ENCODE measurements at regions not wholly inside any gene's neighbourhood (a gene's known extent, or its start where the extent isn't known, plus 50 kb on each side); places are given as distances from the start of the nearest gene placed in this dataset.
"Not testable (repeated sequence)": the region's sequence is repeated elsewhere in the genome, so short reads cannot be mapped to it uniquely, and the experiment has no call there.

- H4K20me1 ChIP-seq (ENCODE audit: low read depth, low read length); H3K4me3 ChIP-seq (ENCODE audit: insufficient read depth, low read length, poor library complexity, severe bottlenecking); H3K9me3 ChIP-seq (ENCODE audit: insufficient read depth, low read length); H3K9me2 ChIP-seq (replicated peaks; ENCODE audit: insufficient read depth, low read length); H3K27me3 ChIP-seq (ENCODE audit: low read length); H3K4me2 ChIP-seq (ENCODE audit: low read depth, low read length, poor library complexity, severe bottlenecking); H3K9ac ChIP-seq (ENCODE audit: low read length); H3F3A ChIP-seq (ENCODE audit: insufficient read depth); H3K79me2 ChIP-seq (ENCODE audit: insufficient read depth, low read length); H3K27ac ChIP-seq (ENCODE audit: low read depth, low read length); H2AFZ ChIP-seq (ENCODE audit: low read depth, low read length, severe bottlenecking); H3K36me3 ChIP-seq (ENCODE audit: low read length): not testable (repeated sequence)
Measured at GRCh38 chr18:14460364-14460763, 83.0 kb downstream of the POTEC start.

DNA sequence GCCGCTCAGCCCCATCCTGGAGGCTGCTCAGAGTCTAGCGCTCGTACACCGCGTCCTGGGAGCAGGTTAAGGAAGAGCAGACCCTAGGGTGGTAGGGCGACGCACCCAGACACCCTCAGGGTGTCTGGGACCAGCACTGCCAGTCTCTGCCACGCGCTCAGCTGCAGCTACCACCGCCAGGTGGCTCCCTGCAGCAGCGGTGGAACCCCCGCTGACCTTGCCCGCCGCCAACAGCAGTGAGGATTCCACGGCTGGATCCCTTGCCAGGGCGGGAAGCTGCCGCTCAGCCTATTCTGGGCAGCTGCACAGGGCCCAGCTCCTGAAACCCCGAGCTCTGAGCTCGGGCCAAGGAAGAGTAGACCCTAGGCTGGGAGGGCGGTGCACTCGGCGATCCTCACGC lies 83.6 kb downstream of the POTEC start:
- H3K4me3 ChIP-seq (ENCODE audit: insufficient read depth, low read length, poor library complexity, severe bottlenecking); H4K20me1 ChIP-seq (ENCODE audit: low read depth, low read length); H3K4me2 ChIP-seq (ENCODE audit: low read depth, low read length, poor library complexity, severe bottlenecking); H3K79me2 ChIP-seq (ENCODE audit: insufficient read depth, low read length); H3K27me3 ChIP-seq (ENCODE audit: low read length); H2AFZ ChIP-seq (ENCODE audit: low read depth, low read length, severe bottlenecking); H3K9me3 ChIP-seq (ENCODE audit: insufficient read depth, low read length); H3K9ac ChIP-seq (ENCODE audit: low read length); H3K27ac ChIP-seq (ENCODE audit: low read depth, low read length); H3K9me2 ChIP-seq (replicated peaks; ENCODE audit: insufficient read depth, low read length); H3K36me3 ChIP-seq (ENCODE audit: low read length); H3F3A ChIP-seq (ENCODE audit: insufficient read depth): not testable (repeated sequence)

GRCh38 chr18:14458009-14458945 lies 85.1 kb downstream of the POTEC start:
- not testable (repeated sequence) for H3K4me3 ChIP-seq (ENCODE audit: insufficient read depth, low read length, poor library complexity, severe bottlenecking); H3K9me2 ChIP-seq (replicated peaks; ENCODE audit: insufficient read depth, low read length); H3K36me3 ChIP-seq (ENCODE audit: low read length); H3K4me2 ChIP-seq (ENCODE audit: low read depth, low read length, poor library complexity, severe bottlenecking); H3K79me2 ChIP-seq (ENCODE audit: insufficient read depth, low read length); H2AFZ ChIP-seq (ENCODE audit: low read depth, low read length, severe bottlenecking); H3K27ac ChIP-seq (ENCODE audit: low read depth, low read length); H3F3A ChIP-seq (ENCODE audit: insufficient read depth); H4K20me1 ChIP-seq (ENCODE audit: low read depth, low read length); H3K9ac ChIP-seq (ENCODE audit: low read length); H3K9me3 ChIP-seq (ENCODE audit: insufficient read depth, low read length); H3K27me3 ChIP-seq (ENCODE audit: low read length)

- not testable (repeated sequence) for H3K36me3 ChIP-seq (ENCODE audit: low read length); H3K79me2 ChIP-seq (ENCODE audit: insufficient read depth, low read length); H3K27ac ChIP-seq (ENCODE audit: low read depth, low read length); H4K20me1 ChIP-seq (ENCODE audit: low read depth, low read length); H3K27me3 ChIP-seq (ENCODE audit: low read length); H3K9me2 ChIP-seq (replicated peaks; ENCODE audit: insufficient read depth, low read length); H3F3A ChIP-seq (ENCODE audit: insufficient read depth); H3K9ac ChIP-seq (ENCODE audit: low read length); H3K4me3 ChIP-seq (ENCODE audit: insufficient read depth, low read length, poor library complexity, severe bottlenecking); H2AFZ ChIP-seq (ENCODE audit: low read depth, low read length, severe bottlenecking); H3K4me2 ChIP-seq (ENCODE audit: low read depth, low read length, poor library complexity, severe bottlenecking); H3K9me3 ChIP-seq (ENCODE audit: insufficient read depth, low read length)
Measured at GRCh38 chr18:14450637-14451009, 92.8 kb downstream of the POTEC start.

DNA sequence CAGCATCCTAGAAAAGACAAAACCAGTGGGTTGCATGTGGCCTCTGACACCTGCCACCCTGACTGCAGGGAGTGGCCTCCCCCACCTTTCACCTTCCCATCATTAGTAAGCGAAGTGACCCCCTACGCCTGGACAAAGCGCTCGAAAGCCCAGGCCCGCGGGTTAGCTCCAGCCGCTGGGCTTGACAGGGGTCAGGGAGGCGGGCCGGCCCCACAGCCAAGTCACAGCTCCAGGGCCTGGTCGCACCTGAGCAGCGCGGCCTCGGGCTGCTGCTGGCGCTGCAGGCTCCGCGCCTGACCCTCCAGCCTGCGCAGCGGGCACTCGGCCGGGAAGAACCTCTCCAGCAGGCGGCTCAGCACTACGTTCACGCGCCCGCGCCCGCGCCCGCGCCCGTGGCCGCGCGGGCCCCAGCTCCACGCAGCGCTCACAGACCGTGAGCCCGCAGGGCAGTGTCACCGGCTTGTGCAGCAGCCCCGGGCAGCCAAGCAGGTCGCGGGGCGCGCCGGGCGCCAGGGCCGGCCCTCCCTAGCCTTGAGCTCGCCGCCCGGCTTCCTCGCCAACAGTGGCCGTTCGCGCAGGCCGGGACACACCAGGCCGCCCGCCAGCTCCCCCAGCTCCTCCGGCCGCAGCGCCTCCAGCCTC lies 93.3 kb downstream of the POTEC start:
- not testable (repeated sequence) for H3F3A ChIP-seq (ENCODE audit: insufficient read depth); H3K36me3 ChIP-seq (ENCODE audit: low read length); H4K20me1 ChIP-seq (ENCODE audit: low read depth, low read length); H3K79me2 ChIP-seq (ENCODE audit: insufficient read depth, low read length); H3K4me3 ChIP-seq (ENCODE audit: insufficient read depth, low read length, poor library complexity, severe bottlenecking); H3K9ac ChIP-seq (ENCODE audit: low read length); H3K4me2 ChIP-seq (ENCODE audit: low read depth, low read length, poor library complexity, severe bottlenecking); H3K27me3 ChIP-seq (ENCODE audit: low read length); H3K9me2 ChIP-seq (replicated peaks; ENCODE audit: insufficient read depth, low read length); H3K27ac ChIP-seq (ENCODE audit: low read depth, low read length); H3K9me3 ChIP-seq (ENCODE audit: insufficient read depth, low read length); H2AFZ ChIP-seq (ENCODE audit: low read depth, low read length, severe bottlenecking)

DNA sequence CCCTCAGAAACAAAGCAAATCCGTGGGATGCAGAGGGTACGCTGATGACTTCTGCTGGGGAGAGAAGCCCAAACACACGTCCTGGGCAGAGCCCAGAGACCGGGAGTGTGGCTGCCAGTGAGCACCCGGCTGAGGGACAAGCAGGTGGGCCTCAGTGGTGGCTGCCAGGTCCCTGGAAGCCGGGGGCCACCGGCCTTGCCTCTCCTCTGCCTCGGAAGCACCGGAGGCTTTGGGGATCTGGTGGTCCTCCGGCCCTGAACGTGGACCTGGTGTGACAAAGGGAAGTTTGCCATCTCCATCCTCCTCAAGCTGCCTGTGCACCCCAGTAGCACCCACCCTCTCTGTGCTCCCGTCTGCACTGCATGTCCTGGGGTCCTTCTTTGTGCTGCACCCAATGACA lies 94.3 kb downstream of the POTEC start:
- not testable (repeated sequence) for H3K9me2 ChIP-seq (replicated peaks; ENCODE audit: insufficient read depth, low read length); H4K20me1 ChIP-seq (ENCODE audit: low read depth, low read length); H3K4me3 ChIP-seq (ENCODE audit: insufficient read depth, low read length, poor library complexity, severe bottlenecking); H2AFZ ChIP-seq (ENCODE audit: low read depth, low read length, severe bottlenecking); H3K36me3 ChIP-seq (ENCODE audit: low read length); H3K79me2 ChIP-seq (ENCODE audit: insufficient read depth, low read length); H3K9ac ChIP-seq (ENCODE audit: low read length); H3K4me2 ChIP-seq (ENCODE audit: low read depth, low read length, poor library complexity, severe bottlenecking); H3K27ac ChIP-seq (ENCODE audit: low read depth, low read length); H3K9me3 ChIP-seq (ENCODE audit: insufficient read depth, low read length); H3K27me3 ChIP-seq (ENCODE audit: low read length); H3F3A ChIP-seq (ENCODE audit: insufficient read depth)

GRCh38 chr18:14447715-14448114 lies 95.7 kb downstream of the POTEC start:
- not testable (repeated sequence) for H3K9me2 ChIP-seq (replicated peaks; ENCODE audit: insufficient read depth, low read length); H4K20me1 ChIP-seq (ENCODE audit: low read depth, low read length); H3K36me3 ChIP-seq (ENCODE audit: low read length); H2AFZ ChIP-seq (ENCODE audit: low read depth, low read length, severe bottlenecking); H3K4me3 ChIP-seq (ENCODE audit: insufficient read depth, low read length, poor library complexity, severe bottlenecking); H3K27ac ChIP-seq (ENCODE audit: low read depth, low read length); H3K9ac ChIP-seq (ENCODE audit: low read length); H3F3A ChIP-seq (ENCODE audit: insufficient read depth); H3K9me3 ChIP-seq (ENCODE audit: insufficient read depth, low read length); H3K27me3 ChIP-seq (ENCODE audit: low read length); H3K79me2 ChIP-seq (ENCODE audit: insufficient read depth, low read length); H3K4me2 ChIP-seq (ENCODE audit: low read depth, low read length, poor library complexity, severe bottlenecking)

DNA sequence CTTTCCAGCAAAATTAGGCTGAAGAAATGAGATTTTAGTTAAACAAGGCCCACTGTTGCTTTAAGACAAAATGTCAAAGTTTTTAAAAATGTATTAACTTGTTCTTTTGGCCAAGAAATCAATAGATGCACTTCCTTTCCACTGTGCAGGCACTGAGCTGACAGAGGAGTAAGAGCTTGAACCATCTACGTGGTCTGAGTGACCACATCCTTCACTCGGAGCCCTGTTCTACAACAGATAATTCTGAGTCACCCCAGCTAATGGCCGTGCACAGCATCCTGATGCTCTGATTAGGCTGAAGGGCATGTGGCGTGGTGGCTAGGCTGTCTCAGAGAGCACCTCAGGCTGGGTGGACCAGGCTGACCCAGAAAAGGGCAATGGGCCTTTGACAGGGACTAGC lies 107.9 kb downstream of the POTEC start:
- H2AFZ ChIP-seq (ENCODE audit: low read depth, low read length, severe bottlenecking); H3K36me3 ChIP-seq (ENCODE audit: low read length); H3K9ac ChIP-seq (ENCODE audit: low read length); H3K9me2 ChIP-seq (replicated peaks; ENCODE audit: insufficient read depth, low read length); H3F3A ChIP-seq (ENCODE audit: insufficient read depth); H3K79me2 ChIP-seq (ENCODE audit: insufficient read depth, low read length); H3K4me2 ChIP-seq (ENCODE audit: low read depth, low read length, poor library complexity, severe bottlenecking); H3K27ac ChIP-seq (ENCODE audit: low read depth, low read length); H4K20me1 ChIP-seq (ENCODE audit: low read depth, low read length); H3K27me3 ChIP-seq (ENCODE audit: low read length); H3K4me3 ChIP-seq (ENCODE audit: insufficient read depth, low read length, poor library complexity, severe bottlenecking); H3K9me3 ChIP-seq (ENCODE audit: insufficient read depth, low read length): not testable (repeated sequence)
